D721Med (cell line): ENCODE measurements at regions not wholly inside any gene's neighbourhood (a gene's known extent, or its start where the extent isn't known, plus 50 kb on each side); places are given as distances from the start of the nearest gene placed in this dataset.

Experiments
- DNase-seq: peaks from one replicate; pipeline ENCODE4 v3.0.0; 2011; ENCODE audit warnings: low spot score; ENCODE audit not compliant: insufficient read length
- FAIRE-seq: peaks from 2 replicates; lab custom pipeline; 2011; peaks lifted over from hg19 to GRCh38; lab: Jason Lieb, UNC
- TF ChIP-seq, protein P1 (sequence below): IDR thresholded peaks from 2 replicates; pipeline ENCODE4 v1.5.1; 2012; ENCODE audit warnings: mild to moderate bottlenecking, control low read depth; ENCODE audit not compliant: insufficient read depth; ENCODE audit errors: missing control alignments

DNA sequence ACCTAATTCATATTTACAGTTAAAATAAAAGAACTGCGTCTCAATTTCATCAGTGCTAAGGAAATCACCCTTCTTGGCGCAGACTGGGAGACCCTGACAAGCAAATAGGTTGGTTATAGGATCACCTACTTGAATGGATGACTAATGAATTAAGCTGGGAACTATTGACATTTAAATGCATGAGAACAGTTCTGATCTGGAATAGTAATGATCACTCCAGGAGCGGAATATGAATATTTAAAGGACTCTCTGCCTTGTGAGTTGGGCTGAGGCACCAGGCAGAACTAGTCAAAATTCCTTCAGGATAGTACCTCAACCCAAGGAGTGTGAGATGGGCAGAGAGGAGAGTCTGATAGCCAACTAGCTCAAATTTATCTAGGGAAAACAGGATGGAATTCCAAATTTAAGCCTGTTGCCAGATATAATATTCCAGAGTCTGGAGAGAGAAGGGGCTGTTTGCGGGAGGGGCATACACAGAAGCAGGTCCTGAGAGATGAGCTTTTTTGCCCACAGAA is 364.4 kb downstream of the CSNK1G3 start:
- TF ChIP-seq, protein P1, sequence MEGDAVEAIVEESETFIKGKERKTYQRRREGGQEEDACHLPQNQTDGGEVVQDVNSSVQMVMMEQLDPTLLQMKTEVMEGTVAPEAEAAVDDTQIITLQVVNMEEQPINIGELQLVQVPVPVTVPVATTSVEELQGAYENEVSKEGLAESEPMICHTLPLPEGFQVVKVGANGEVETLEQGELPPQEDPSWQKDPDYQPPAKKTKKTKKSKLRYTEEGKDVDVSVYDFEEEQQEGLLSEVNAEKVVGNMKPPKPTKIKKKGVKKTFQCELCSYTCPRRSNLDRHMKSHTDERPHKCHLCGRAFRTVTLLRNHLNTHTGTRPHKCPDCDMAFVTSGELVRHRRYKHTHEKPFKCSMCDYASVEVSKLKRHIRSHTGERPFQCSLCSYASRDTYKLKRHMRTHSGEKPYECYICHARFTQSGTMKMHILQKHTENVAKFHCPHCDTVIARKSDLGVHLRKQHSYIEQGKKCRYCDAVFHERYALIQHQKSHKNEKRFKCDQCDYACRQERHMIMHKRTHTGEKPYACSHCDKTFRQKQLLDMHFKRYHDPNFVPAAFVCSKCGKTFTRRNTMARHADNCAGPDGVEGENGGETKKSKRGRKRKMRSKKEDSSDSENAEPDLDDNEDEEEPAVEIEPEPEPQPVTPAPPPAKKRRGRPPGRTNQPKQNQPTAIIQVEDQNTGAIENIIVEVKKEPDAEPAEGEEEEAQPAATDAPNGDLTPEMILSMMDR = no peak
- FAIRE-seq = no peak
- no peak for DNase-seq

DNA sequence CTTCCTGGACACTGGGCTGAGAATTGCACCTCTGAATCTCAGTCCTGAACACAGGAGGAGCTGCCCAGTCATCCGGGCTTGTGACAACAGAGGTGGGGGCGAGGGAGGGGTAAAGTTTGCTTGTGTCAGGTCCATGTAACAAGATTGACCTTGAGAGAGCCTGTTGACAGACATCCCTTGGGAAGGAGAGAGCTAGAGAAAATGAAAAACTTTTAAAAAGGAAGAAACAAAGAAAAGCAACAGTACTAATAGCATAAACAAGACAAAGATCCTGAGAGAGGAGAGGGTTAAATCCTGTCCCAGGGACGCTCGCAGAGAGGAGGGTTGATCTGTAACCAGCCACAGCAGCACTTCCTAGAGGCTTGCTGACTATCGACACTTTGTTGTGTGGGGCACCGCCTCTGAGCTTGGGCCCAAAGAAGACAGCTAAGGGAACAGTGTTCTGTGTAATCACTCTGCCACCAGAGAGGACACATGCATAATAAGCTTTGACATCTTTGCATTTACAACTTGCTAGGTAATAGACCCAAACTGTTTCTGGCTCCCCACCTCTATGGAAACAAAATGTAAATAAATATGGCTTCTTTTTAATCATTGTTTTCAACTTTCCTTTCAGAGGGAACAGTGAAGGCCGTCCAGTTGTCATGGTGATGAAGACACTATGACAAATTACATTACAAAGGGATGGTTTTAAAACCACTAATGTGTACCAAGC is 363.7 kb downstream of the CSNK1G3 start:
- no peak for FAIRE-seq
- no peak for DNase-seq
- TF ChIP-seq, protein P1 = no peak

DNA sequence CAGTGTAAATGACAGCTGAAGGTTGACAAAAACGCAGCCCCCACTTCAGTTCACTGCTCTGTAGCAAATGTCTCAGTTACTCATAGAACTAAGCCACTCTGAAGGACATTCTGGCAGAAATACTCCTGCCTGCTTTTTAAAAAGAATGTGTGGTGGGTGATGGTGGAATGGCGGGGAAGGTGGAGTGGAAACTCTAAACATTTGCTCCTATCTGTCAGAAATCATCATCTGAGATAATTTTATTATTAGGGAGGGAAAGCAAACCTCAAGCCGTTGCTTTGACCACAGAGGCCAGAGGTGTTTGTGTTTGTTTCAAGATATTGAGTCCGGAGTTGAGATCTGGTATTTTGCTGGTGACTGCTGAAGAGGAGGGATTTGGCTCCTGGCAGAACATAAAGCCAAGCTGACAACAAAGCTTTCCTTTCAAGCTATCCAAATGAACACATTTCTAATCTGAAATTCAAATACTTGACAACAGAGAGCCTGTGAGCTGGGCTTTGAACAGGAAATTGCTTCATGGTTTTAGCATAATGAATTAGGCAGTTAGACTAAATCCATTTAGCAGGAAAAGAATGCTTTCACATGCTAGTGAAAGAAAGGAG is 362.7 kb downstream of the CSNK1G3 start:
- no peak for DNase-seq
- TF ChIP-seq, protein P1 = no peak
- FAIRE-seq = no peak

DNA sequence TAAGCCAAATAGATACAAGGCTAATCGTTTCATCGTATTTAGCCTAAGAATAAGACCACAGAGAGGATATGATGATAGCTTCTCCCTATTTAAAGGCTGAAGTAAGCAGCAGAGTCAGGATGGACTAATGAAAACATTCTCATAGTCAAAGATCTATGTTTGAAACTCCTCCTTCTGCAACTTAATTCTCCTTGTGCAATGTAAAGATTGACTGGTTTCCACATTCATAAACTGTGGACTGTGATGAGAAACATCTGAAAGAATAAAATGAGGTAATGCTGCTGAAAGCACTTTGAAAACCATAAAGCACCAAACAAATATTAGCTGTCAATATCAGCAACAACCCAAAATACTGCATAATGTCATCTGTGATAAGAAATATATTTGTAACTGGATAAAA is 361.9 kb downstream of the CSNK1G3 start:
- TF ChIP-seq, protein P1 = no peak
- no peak for DNase-seq
- no peak for FAIRE-seq

DNA sequence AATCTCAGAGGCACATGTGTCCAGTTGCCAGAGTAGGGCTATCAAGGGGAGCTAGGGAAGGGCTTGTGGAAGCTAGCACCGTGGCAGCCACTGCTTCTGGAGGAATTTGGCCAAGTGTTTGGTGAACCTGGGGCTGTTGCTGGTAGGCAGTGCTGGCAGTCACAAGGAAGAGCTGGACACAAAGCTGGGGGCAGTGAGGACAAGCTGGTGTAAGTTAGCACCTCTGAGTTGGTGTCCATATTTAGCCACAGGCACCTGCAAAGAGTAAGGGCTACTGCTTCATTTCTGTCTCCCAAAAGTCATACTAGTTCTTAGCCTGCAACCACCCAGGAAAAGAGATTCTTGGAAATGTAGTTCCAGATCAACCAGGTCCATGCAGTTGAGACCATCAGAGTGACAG is 359.4 kb downstream of the CSNK1G3 start:
- no peak for DNase-seq
- TF ChIP-seq, protein P1 = no peak
- FAIRE-seq = no peak

DNA sequence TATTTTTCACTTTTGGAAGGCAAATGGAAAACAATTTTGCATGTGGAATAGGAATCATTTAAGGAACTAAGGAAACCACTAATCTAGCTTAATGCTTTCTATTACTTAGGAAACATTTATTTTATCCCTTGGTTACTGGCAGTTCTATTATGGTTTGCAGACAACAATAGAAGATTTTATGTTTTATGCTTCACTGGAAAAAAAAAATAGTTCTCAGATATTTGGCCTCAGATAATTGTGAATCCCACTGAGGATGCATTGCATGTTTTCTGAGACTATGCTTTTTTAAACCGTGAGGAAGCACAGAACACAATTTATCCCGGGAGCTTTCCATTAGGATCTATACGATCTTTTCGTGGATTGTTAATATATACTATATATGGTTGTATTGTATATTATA is 356.9 kb downstream of the CSNK1G3 start:
- TF ChIP-seq, protein P1 = no peak
- FAIRE-seq (no peak), DNase-seq (no peak)

DNA sequence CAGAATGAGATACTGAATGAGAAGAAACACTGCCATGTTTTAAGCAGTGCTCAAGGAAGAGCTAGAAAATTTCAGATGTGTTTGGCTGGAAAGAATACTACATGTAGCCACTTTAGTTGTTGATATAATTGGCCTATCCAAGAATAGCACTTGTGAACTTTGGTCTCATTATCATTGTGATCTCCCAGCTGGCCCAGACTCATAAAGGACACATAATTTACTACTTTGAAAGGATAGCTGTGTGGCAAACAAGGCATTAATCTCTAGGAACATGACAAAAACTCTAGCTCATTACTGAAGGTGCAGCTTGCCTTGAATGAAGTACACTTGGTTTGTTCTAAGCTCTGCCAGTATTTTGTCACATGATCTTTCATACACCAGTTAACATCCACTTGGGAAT is 356.3 kb downstream of the CSNK1G3 start:
- TF ChIP-seq, protein P1 = no peak
- no peak for FAIRE-seq
- no peak for DNase-seq
